OCI-LY1 (cell line): ENCODE measurements at regions not wholly inside any gene's neighbourhood (a gene's known extent, or its start where the extent isn't known, plus 50 kb on each side); places are given as distances from the start of the nearest gene placed in this dataset.

Experiments used
- EZH2 ChIP-seq: fragments of 200-600 bp; sonication (generic), shearing (Covaris generic); IDR thresholded peaks from 2 replicates; pipeline ENCODE4 v1.8.0; 2017; ENCODE audit warnings: borderline replicate concordance, mixed run types, mild to moderate bottlenecking, antibody characterized with exemption, low read length, moderate library complexity, mixed read lengths
- TF ChIP-seq, protein P1 (sequence below): fragments of 200-600 bp; sonication (generic), shearing (Covaris generic); IDR thresholded peaks from 2 replicates; pipeline ENCODE4 v1.5.1; 2017; ENCODE audit warnings: mild to moderate bottlenecking, antibody characterized with exemption, low read length, moderate library complexity, mixed read lengths

DNA sequence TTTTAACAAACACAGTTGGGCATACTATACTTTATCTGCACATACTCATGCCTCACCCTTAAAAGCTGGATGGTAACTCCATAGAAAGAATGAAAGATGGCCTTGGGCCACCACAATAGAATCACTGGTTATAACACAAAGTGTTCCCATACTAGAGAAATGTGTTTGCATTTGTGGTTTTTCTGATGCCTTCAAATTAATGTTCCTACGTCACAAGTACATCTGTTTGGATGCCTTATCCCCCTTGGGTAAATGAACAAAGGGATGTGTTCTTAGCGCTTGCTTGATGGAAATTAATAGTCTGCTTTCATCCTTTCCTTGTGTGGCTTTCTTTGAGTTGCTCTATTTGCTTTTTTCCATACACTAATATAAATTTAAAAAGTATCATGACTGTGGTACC is 291.1 kb upstream of the PDE4D start:
- TF ChIP-seq EZH2, result no peak
- TF ChIP-seq, protein P1, sequence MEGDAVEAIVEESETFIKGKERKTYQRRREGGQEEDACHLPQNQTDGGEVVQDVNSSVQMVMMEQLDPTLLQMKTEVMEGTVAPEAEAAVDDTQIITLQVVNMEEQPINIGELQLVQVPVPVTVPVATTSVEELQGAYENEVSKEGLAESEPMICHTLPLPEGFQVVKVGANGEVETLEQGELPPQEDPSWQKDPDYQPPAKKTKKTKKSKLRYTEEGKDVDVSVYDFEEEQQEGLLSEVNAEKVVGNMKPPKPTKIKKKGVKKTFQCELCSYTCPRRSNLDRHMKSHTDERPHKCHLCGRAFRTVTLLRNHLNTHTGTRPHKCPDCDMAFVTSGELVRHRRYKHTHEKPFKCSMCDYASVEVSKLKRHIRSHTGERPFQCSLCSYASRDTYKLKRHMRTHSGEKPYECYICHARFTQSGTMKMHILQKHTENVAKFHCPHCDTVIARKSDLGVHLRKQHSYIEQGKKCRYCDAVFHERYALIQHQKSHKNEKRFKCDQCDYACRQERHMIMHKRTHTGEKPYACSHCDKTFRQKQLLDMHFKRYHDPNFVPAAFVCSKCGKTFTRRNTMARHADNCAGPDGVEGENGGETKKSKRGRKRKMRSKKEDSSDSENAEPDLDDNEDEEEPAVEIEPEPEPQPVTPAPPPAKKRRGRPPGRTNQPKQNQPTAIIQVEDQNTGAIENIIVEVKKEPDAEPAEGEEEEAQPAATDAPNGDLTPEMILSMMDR, result no peak
